ENCODE measurements at regions not wholly inside any gene's neighbourhood (a gene's known extent, or its start where the extent isn't known, plus 50 kb on each side); places are given as distances from the start of the nearest gene placed in this dataset.
"Not testable (repeated sequence)": the region's sequence is repeated elsewhere in the genome, so short reads cannot be mapped to it uniquely, and the experiment has no call there.

- TF ChIP-seq CTCF (IDR thresholded peaks at IDR 0.05; ENCODE audit: insufficient read depth, low read depth, low read length); EZH2 (IDR thresholded peaks at IDR 0.05; ENCODE audit: insufficient read depth, low read length): not testable (repeated sequence)
Measured at GRCh38 chr7:49614974-49615373, 158.5 kb upstream of the VWC2 start.

Data from astrocyte (in vitro differentiated cells and primary cell).